Nephron progenitor cell (in vitro differentiated cells): ENCODE measurements at regions not wholly inside any gene's neighbourhood (a gene's known extent, or its start where the extent isn't known, plus 50 kb on each side); places are given as distances from the start of the nearest gene placed in this dataset.

Experiments
- DNase-seq: peaks from one replicate; pipeline ENCODE4 v3.0.0; 2021
- H3K27ac Mint-ChIP-seq: 2 replicates; pipeline ENCODE4 v1.8.0; 2021; ENCODE audit warnings: mild to moderate bottlenecking, moderate library complexity, mixed read lengths
- H3K27me3 Mint-ChIP-seq: 2 replicates; pipeline ENCODE4 v1.8.0; 2021; ENCODE audit warnings: mild to moderate bottlenecking, low read depth, mixed read lengths; ENCODE audit not compliant: poor library complexity
- H3K36me3 Mint-ChIP-seq: 2 replicates; pipeline ENCODE4 v1.8.0; 2021; ENCODE audit warnings: low read depth, mixed read lengths
- H3K4me1 Mint-ChIP-seq: 2 replicates; pipeline ENCODE4 v1.8.0; 2021; ENCODE audit warnings: mixed read lengths
- H3K4me3 Mint-ChIP-seq: 2 replicates; pipeline ENCODE4 v1.8.0; 2021; ENCODE audit warnings: mild to moderate bottlenecking, moderate library complexity, mixed read lengths
- H3K9me3 Mint-ChIP-seq: 2 replicates; pipeline ENCODE4 v1.8.0; 2021; ENCODE audit warnings: mild to moderate bottlenecking, moderate library complexity, mixed read lengths
- CTCF ChIP-seq: fragments of 200-600 bp; sonication (generic); IDR thresholded peaks from 2 replicates; pipeline ENCODE4 v1.5.0; 2021; ENCODE audit warnings: antibody characterized with exemption

GRCh38 chr2:188102881-188103280 is 188.8 kb upstream of the GULP1 start:
- DNase-seq = no peak
- Mint-ChIP-seq H3K36me3 (no peaks in the 10 kb centered on the region), H3K9me3 (peaks cover 6% of the 10 kb centered on the region), H3K27me3 (no peaks in the 10 kb centered on the region), H3K4me1 (no peaks in the 10 kb centered on the region), H3K4me3 (no peak overlapping the region), H3K27ac (no peak overlapping the region)
- TF ChIP-seq CTCF = no peak

GRCh38 chr2:188114014-188114413 is 177.7 kb upstream of the GULP1 start:
- DNase-seq = no peak
- TF ChIP-seq CTCF = no peak
- Mint-ChIP-seq H3K4me1 (no peaks in the 10 kb centered on the region), H3K4me3 (no peak overlapping the region), H3K27ac (no peak overlapping the region), H3K9me3 (no peaks in the 10 kb centered on the region), H3K36me3 (no peaks in the 10 kb centered on the region), H3K27me3 (no peaks in the 10 kb centered on the region)

- Mint-ChIP-seq H3K36me3 (no peaks in the 10 kb centered on the region), H3K4me1 (no peaks in the 10 kb centered on the region), H3K27me3 (no peaks in the 10 kb centered on the region), H3K4me3 (no peak overlapping the region), H3K9me3 (peaks cover 17% of the 10 kb centered on the region), H3K27ac (no peak overlapping the region)
- DNase-seq = no peak
- no peak for TF ChIP-seq CTCF
These were observed 174.0 kb upstream of the GULP1 start for GRCh38 chr2:188117706-188118105.

GRCh38 chr2:188118431-188118830 is 173.2 kb upstream of the GULP1 start:
- Mint-ChIP-seq H3K27ac (no peak overlapping the region), H3K4me3 (no peak overlapping the region), H3K27me3 (no peaks in the 10 kb centered on the region), H3K4me1 (no peaks in the 10 kb centered on the region), H3K9me3 (peaks cover 20% of the 10 kb centered on the region), H3K36me3 (no peaks in the 10 kb centered on the region)
- no peak for TF ChIP-seq CTCF
- DNase-seq = no peak

GRCh38 chr2:188119112-188119838 is 172.4 kb upstream of the GULP1 start:
- Mint-ChIP-seq H3K27me3 (no peaks in the 10 kb centered on the region), H3K27ac (no peak overlapping the region), H3K36me3 (no peaks in the 10 kb centered on the region), H3K4me3 (no peak overlapping the region), H3K4me1 (no peaks in the 10 kb centered on the region), H3K9me3 (peaks cover 20% of the 10 kb centered on the region)
- TF ChIP-seq CTCF = no peak
- DNase-seq = no peak

GRCh38 chr2:188122985-188123384 is 168.7 kb upstream of the GULP1 start:
- Mint-ChIP-seq H3K4me3 (no peak overlapping the region), H3K27ac (no peak overlapping the region), H3K36me3 (no peaks in the 10 kb centered on the region), H3K9me3 (peaks cover 20% of the 10 kb centered on the region), H3K27me3 (no peaks in the 10 kb centered on the region), H3K4me1 (no peaks in the 10 kb centered on the region)
- TF ChIP-seq CTCF = no peak
- no peak for DNase-seq
